OCI-LY7 (cell line): ENCODE measurements at regions not wholly inside any gene's neighbourhood (a gene's known extent, or its start where the extent isn't known, plus 50 kb on each side); places are given as distances from the start of the nearest gene placed in this dataset.

ENCODE experiments used
- EZH2phosphoT487 ChIP-seq: fragments of 200-600 bp; sonication (generic); IDR thresholded peaks from 2 replicates; pipeline ENCODE4 v1.6.1; 2018; ENCODE audit warnings: low read depth, borderline replicate concordance, mild to moderate bottlenecking, mixed run types, antibody characterized with exemption, low read length, moderate library complexity, mixed read lengths
- TF ChIP-seq, protein P1 (sequence below): fragments of 200-600 bp; sonication (generic); conservative IDR thresholded peaks from 2 replicates; pipeline ENCODE4 v1.5.1; 2014; ENCODE audit warnings: mild to moderate bottlenecking, antibody characterized with exemption, low read length, moderate library complexity, mixed read lengths

DNA sequence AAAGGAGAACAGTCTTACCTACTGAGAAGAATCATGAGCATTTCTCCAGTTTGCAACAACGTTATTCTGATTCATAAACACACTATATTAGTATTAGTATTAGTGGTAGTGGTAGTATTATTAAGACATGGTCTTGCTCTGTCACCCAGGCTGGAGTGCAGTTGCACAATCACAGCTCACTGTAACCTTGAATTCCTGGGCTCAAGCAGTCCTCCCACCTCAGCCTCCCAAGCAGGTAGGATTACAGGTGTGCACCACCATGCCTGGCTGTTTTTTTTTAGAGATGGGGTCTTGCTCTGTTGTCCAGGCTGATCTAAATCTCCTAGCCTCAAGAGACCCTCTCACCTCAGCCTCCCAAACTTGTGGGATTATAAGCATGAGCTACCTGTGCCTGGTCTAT is 363.5 kb downstream of the SAMD5 start:
- TF ChIP-seq, protein P1, sequence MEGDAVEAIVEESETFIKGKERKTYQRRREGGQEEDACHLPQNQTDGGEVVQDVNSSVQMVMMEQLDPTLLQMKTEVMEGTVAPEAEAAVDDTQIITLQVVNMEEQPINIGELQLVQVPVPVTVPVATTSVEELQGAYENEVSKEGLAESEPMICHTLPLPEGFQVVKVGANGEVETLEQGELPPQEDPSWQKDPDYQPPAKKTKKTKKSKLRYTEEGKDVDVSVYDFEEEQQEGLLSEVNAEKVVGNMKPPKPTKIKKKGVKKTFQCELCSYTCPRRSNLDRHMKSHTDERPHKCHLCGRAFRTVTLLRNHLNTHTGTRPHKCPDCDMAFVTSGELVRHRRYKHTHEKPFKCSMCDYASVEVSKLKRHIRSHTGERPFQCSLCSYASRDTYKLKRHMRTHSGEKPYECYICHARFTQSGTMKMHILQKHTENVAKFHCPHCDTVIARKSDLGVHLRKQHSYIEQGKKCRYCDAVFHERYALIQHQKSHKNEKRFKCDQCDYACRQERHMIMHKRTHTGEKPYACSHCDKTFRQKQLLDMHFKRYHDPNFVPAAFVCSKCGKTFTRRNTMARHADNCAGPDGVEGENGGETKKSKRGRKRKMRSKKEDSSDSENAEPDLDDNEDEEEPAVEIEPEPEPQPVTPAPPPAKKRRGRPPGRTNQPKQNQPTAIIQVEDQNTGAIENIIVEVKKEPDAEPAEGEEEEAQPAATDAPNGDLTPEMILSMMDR = no peak
- no peak for TF ChIP-seq EZH2phosphoT487
